ENCODE measurements at regions not wholly inside any gene's neighbourhood (a gene's known extent, or its start where the extent isn't known, plus 50 kb on each side); places are given as distances from the start of the nearest gene placed in this dataset.

DNA sequence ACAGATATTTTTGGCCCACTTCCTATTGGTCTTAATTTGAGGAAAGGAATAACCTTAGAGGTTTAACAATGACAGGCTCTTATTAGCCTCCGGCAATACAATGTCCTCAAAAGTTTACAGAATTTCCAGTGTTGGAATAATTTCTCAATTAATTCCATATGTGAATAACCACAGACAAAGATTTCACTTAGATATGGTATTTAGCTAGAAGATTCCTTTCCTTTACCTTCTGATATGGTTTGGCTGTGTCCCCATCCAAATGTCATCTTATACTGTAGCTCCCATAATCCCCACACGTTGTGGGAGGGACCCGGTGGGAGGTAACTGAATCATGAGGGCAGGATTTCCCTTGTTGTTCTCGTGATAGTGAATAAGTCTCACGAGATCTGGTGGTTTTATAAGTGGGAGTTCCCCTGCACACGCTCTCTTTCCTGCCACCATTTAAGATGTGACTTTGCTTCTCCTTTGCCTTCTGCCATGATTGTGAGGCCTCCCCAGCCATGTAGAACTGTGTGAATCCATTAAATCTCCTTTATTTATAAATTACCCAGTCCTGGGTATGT, 54.9 kb upstream of the RGS7 start:
- TF ChIP-seq ZNF274 (CRISPR knock-in tag; IDR thresholded peaks at IDR 0.05) (no peak), KLF13 (CRISPR knock-in tag; IDR thresholded peaks at IDR 0.05) (no peak), ZZZ3 (CRISPR knock-in tag; IDR thresholded peaks at IDR 0.05; ENCODE audit: borderline replicate concordance) (no peak), NCOA2 (CRISPR knock-in tag; IDR thresholded peaks at IDR 0.05) (no peak), PTBP1 (IDR thresholded peaks at IDR 0.05; ENCODE audit: low read depth, low read length, poor library complexity, severe bottlenecking) (no peak), SATB2 (CRISPR knock-in tag; IDR thresholded peaks at IDR 0.05) (no peak), HNF4G (IDR thresholded peaks at IDR 0.05; ENCODE audit: borderline replicate concordance, low read depth, low read length) (no peak), HNF4G (CRISPR knock-in tag; IDR thresholded peaks at IDR 0.05; ENCODE audit: borderline replicate concordance, low read depth) (no peak), REPIN1 (CRISPR knock-in tag; IDR thresholded peaks at IDR 0.05; ENCODE audit: borderline replicate concordance, low read depth) (no peak), ZNF660 (CRISPR knock-in tag; IDR thresholded peaks at IDR 0.05; ENCODE audit: borderline replicate concordance, low read depth) (no peak)
- TF ChIP-seq, protein P1, sequence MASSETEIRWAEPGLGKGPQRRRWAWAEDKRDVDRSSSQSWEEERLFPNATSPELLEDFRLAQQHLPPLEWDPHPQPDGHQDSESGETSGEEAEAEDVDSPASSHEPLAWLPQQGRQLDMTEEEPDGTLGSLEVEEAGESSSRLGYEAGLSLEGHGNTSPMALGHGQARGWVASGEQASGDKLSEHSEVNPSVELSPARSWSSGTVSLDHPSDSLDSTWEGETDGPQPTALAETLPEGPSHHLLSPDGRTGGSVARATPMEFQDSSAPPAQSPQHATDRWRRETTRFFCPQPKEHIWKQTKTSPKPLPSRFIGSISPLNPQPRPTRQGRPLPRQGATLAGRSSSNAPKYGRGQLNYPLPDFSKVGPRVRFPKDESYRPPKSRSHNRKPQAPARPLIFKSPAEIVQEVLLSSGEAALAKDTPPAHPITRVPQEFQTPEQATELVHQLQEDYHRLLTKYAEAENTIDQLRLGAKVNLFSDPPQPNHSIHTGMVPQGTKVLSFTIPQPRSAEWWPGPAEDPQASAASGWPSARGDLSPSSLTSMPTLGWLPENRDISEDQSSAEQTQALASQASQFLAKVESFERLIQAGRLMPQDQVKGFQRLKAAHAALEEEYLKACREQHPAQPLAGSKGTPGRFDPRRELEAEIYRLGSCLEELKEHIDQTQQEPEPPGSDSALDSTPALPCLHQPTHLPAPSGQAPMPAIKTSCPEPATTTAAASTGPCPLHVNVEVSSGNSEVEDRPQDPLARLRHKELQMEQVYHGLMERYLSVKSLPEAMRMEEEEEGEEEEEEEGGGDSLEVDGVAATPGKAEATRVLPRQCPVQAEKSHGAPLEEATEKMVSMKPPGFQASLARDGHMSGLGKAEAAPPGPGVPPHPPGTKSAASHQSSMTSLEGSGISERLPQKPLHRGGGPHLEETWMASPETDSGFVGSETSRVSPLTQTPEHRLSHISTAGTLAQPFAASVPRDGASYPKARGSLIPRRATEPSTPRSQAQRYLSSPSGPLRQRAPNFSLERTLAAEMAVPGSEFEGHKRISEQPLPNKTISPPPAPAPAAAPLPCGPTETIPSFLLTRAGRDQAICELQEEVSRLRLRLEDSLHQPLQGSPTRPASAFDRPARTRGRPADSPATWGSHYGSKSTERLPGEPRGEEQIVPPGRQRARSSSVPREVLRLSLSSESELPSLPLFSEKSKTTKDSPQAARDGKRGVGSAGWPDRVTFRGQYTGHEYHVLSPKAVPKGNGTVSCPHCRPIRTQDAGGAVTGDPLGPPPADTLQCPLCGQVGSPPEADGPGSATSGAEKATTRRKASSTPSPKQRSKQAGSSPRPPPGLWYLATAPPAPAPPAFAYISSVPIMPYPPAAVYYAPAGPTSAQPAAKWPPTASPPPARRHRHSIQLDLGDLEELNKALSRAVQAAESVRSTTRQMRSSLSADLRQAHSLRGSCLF (CRISPR knock-in tag; IDR thresholded peaks at IDR 0.05; ENCODE audit: borderline replicate concordance): no peak
- TF ChIP-seq, protein P2, sequence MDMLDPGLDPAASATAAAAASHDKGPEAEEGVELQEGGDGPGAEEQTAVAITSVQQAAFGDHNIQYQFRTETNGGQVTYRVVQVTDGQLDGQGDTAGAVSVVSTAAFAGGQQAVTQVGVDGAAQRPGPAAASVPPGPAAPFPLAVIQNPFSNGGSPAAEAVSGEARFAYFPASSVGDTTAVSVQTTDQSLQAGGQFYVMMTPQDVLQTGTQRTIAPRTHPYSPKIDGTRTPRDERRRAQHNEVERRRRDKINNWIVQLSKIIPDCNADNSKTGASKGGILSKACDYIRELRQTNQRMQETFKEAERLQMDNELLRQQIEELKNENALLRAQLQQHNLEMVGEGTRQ (IDR thresholded peaks at IDR 0.05; ENCODE audit: low read depth, low read length): no peak
- TF ChIP-seq, protein P2 (CRISPR knock-in tag; IDR thresholded peaks at IDR 0.05; ENCODE audit: borderline replicate concordance): no peak
- TF ChIP-seq, protein P3, sequence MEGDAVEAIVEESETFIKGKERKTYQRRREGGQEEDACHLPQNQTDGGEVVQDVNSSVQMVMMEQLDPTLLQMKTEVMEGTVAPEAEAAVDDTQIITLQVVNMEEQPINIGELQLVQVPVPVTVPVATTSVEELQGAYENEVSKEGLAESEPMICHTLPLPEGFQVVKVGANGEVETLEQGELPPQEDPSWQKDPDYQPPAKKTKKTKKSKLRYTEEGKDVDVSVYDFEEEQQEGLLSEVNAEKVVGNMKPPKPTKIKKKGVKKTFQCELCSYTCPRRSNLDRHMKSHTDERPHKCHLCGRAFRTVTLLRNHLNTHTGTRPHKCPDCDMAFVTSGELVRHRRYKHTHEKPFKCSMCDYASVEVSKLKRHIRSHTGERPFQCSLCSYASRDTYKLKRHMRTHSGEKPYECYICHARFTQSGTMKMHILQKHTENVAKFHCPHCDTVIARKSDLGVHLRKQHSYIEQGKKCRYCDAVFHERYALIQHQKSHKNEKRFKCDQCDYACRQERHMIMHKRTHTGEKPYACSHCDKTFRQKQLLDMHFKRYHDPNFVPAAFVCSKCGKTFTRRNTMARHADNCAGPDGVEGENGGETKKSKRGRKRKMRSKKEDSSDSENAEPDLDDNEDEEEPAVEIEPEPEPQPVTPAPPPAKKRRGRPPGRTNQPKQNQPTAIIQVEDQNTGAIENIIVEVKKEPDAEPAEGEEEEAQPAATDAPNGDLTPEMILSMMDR (CRISPR knock-in tag; IDR thresholded peaks at IDR 0.05): no peak
